NCI-H1417 (cell line): ENCODE measurements at regions not wholly inside any gene's neighbourhood (a gene's known extent, or its start where the extent isn't known, plus 50 kb on each side); places are given as distances from the start of the nearest gene placed in this dataset.

Source experiments
- DNase-seq, 3 experiments: peaks; one replicate each; lab custom pipeline; 2025; lab: John Stamatoyannopoulos, UW

DNA sequence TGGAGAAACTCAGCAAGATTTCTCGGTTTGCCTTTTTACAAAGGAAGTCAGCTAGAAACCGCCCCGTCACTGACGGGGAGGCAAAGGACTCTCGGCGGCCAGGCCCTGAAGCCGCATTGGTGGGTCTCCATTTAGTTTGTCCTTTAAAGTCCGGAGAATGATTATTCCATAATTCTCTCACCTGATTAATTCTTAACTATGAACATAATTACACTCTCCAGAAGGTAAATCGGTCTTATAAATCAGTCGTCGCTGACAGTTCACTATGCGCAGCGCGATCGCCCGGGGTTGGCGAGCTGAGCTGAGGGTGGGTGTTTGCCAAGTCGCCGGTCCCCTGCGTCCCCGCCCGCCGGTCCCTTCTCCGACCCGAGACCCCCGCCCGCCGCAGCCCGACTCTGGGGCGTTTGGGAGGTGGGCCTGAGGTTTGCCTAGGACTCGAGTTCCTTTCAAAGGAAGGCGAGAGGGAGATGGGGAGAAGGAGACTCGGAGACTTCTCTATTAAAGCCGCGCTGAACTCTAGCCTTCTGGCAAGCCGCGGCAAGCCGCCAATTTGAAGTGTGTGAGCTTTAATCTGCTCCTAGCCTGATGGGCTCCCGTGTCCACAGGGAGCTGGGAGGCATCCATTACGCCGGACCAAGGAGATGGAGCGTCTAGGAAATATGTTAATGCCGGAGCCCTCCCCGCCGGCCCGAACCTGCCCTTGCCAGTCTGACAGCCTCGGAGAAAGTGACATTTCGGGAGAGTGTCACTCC, 392.9 kb downstream of the NOVA1 start:
- DNase-seq = peak in 2 of 3 experiments; percentile 68 to 73

- DNase-seq = no peak
Observed at GRCh38 chr14:26204366-26204727, 393.5 kb downstream of the NOVA1 start.

- DNase-seq = no peak
Observed at GRCh38 chr14:26200687-26201086, 397.1 kb downstream of the NOVA1 start.

- DNase-seq = peak in 1 of 3 experiments; percentile 23
Observed at GRCh38 chr14:26199590-26200370, 398.1 kb downstream of the NOVA1 start.

DNA sequence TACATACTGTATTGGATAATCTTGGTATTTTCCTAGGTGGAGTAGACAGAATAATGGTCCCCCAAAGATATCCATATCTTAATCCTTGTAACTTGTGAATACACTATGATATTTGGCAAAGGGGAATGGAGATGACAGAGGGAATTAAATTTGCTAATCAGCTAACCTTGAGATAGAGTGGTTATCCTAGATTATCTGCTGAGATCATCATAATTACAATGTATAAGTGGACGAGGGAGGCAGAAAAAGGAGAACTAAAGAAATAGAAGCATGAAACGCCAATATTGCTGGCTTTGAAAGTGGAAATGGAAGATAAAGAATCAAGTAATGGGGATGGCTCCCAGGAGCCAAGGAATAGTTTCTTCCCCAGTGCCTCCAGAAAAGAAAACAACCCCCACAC, 398.7 kb downstream of the NOVA1 start:
- no peak for DNase-seq

DNA sequence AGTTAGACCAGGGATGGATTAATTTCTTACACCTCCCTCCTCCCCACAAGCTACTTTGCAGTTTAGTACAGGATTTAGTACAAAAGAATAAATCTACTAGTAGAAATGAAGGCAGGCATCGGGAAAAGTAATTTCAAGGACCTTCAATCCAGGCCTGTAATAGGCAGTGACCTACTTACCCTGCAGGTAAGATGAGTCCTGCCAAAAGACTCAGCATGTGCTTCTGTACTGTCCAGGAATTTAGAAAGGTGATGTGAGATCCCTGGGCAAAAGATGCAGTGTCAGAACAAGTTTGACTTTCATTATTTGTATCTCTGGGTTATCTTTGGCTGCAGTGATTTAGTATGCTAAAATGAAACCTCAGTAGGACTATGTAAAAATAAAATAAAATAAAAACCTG, 403.0 kb downstream of the NOVA1 start:
- no peak for DNase-seq

DNA sequence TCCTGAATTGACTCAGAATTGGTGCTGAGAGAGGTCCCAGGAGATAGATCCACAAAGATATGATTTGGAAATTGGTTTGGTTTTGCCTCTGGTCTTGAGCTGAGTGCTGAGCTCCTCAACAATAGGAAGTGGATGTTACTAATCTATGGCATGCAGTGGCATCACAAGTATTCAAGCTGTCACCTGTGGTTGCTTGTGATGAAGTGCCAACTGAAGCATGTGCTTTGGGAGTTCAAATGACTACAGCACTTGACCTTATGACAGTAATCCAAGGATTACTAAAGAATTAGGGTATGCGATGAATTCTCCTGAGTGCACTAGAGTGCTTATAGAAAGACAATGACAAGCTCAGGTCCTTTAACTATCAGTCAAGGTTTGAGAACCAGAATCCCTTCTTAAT, 406.2 kb downstream of the NOVA1 start:
- peak in 1 of 3 experiments; percentile 62 for DNase-seq

DNA sequence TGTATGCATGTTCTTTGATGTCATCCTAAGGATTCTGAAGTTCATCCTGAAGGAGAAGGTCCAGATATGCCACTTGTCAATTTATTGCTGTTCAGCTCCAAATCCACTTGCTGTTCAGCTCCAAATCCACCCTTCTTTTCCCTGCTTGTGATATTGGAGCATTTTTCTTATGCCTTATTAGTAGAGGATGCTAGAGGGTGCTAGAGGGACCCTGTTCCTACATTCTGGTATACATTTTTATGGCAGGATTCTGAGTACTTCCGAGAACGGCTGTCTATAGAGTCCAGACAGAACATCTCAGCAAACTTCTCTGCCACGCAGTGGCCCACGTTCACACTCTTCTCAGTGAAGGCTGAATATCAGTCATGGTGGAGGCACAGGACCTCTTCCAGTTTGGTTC, 406.7 kb downstream of the NOVA1 start:
- DNase-seq = peak in 1 of 3 experiments; percentile 13

DNA sequence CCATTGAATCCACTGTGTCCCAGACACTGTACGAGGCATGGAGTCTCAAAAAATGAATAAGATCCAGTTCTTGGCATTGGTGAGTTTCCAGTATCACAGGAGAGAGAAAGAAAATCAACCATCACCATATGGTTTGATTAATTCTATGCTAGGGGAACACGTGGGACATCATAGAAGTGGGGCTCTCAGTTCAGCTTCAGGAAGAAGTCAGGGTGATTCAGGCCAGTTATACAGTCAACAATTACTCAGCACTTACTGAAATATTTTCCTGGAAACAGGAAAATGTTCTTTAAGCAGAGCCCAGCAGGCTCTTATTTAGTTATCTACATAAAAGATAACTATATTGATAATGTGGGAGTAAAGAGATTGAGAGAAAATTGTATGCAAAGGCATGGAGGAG, 407.2 kb downstream of the NOVA1 start:
- no peak for DNase-seq

DNA sequence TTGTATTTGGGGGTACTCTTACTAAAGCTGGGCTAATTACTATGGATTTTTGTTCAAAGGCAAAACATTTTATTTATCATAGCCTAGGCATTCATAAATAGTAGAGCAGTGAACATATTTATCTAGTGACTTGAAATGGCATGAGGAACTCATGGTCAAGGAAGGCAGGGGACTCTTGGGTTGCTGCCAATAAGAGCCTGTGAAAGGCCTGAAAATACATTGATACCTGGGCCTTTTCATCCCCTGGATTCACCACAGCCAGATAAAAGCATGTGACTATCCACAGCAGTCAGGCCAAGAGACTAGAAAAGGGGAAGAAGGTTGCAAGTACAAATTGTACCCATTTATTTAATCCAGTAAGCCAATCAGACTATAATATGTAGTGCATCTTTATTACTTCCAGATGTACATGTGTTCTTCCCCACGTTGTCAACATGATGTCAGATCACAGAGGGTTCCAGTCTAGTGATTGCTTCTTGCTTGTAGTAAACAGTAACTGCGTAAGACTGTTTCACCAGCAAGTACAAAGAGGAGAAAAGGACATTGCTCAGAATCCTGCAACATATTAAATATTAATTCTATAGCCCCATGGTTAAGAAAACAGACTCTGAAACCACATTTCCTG, 409.7 kb downstream of the NOVA1 start:
- no peak for DNase-seq

GRCh38 chr14:26180221-26180620, 417.6 kb downstream of the NOVA1 start:
- DNase-seq = peak in 2 of 3 experiments; percentile 10 to 79

DNA sequence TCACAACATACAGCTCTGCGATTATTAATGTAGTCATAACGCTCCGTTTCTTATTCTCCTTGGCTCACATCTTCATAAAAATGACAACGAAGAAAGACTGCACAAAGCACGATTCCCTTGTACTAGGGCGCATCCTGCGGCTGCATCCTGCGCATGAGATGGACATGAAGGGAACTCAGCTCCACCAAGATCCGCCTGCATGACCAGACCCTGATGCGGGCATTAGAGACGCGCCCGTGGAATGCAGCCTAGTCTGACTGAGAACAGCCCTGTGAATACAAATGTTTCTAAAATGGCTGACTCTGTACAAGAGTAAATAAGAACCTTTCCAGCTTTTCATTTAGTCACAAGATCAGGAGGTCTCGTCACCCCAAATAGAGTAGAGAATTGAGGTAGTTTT, 422.2 kb downstream of the NOVA1 start:
- DNase-seq = no peak

GRCh38 chr14:26174395-26174794, 423.4 kb downstream of the NOVA1 start:
- DNase-seq = no peak

DNA sequence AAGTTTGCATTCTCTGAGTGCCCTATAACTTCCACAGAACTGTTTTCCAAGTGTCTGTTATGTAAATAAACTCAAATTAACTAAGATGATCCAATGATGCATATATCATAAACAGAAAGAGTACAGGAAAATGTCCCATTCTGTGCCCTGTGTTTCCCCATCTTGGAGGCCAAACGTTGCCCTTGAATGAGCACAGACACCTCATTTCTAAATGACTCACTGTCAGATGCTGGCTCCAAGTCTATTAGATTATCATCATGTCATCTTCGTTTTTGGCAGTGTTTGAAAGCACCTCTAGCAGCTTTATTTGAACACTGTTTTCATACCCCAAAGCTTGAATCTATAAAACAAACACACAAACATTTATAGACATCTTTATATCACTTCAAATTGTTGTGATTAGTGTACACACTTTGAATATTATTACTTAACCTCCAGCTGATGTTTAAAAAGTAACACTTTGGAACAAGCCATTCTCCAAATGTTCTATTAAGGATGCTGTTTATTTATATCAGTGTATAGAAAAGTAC, 424.2 kb downstream of the NOVA1 start:
- DNase-seq = no peak

DNA sequence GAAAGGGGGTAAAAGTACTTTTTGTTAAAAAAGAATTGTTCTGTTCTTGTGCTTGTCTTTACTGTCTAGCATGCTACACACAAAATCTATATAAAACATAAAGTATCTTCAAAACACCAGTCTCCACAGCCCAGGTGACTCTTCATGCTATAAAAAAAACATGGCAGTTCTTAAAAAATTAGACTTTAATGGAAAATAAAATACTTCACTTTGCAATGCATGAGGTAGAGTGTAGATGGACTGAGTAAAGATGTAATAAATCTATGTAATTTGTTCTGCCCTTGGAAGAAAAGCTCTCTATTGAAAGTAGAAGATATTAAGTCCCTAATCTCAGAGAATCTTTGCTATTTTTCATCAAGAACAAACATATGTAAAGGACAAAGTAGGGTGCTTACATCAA, 425.4 kb downstream of the NOVA1 start:
- DNase-seq = no peak

DNA sequence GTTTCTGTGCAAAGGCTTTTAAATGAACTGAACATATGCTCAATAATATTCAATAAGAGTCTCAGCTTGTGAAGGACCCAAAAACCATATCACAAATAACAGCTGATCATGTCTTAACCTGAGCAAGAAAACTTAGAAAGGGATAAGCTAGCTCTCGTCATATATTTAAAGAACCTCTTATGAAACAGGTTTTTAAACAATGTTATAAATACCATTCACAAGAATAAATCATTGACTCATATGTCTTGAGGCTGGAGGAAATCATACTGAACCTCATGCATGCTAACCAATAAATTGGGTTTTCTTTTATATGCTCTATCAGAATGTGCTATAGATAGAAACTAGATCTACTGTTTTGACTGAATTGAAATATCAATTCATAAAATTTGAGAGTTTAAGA, 426.9 kb downstream of the NOVA1 start:
- no peak for DNase-seq

DNA sequence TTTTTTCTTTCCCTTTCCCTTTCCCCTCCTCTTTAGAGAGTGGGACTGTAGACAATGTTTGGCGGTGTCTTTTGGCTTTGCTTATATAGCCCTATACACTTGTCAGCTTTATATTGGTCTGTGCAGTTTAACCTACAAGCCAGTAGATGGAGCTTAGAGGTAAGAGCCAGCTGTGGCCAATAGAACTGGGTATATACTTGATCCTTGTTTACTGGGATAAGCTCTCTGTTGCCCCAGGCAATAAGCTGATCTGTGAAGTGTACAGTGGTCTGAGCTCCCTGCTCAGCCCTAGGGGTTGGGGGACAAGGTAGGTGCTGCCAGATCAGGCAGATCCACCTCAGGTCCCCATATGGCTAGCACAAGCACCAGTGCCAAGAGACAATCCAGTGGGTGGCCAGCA, 434.1 kb downstream of the NOVA1 start:
- peak in 2 of 3 experiments; percentile 21 to 71 for DNase-seq

GRCh38 chr14:26157517-26157916, 440.3 kb downstream of the NOVA1 start:
- DNase-seq = no peak

DNA sequence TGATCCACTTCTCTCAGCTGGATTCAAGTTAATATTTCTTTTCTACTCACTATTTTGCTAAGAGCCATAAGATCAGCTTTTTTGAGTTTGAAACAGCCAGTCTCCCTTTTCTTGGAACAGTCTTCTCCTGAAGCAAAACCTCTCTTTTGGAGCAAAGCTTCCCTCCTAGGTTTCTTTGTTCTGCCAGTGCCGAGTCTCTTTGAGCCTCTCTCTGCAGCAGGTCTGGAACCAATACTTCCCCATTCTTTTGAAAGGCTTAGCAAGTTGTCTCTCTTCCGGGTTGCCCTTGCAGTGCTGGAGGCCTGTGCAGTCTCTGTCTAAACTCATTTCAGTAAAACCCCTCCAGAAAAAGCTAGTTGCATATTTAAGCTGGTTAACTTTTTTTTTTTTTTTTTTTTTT, 454.8 kb downstream of the NOVA1 start:
- no peak for DNase-seq

GRCh38 chr14:26138764-26139445, 458.9 kb downstream of the NOVA1 start:
- DNase-seq = no peak

- DNase-seq = no peak
Observed at GRCh38 chr14:26137161-26137560, 460.7 kb downstream of the NOVA1 start.

GRCh38 chr14:26132061-26132645, 465.7 kb downstream of the NOVA1 start:
- no peak for DNase-seq
